ENCODE measurements at regions not wholly inside any gene's neighbourhood (a gene's known extent, or its start where the extent isn't known, plus 50 kb on each side); places are given as distances from the start of the nearest gene placed in this dataset.

DNA sequence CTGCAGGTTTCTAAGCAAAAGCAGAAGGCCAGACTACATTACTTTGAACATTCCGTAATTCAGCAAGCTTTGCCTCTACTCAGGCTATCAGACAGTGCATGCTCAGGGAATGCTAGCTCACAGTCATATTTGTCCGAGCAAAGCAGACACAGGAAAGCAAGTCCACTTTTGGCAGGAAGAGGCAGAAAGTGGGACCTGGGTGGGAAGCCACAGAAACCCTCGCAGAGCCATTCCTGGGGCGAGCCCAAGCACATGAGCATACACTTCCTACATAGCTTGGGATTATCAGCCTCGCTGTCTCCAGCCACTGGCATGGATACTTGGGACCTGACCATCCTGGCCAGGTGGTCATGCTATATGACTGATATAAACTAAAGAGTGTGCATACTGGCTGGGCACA is 113.3 kb downstream of the TRIM29 start:
- TF ChIP-seq POLR2A (IDR thresholded peaks at IDR 0.05) = no peak
- TF ChIP-seq EP300 (IDR thresholded peaks at IDR 0.05) = no peak
